GM19452 (cell line): ENCODE measurements at regions not wholly inside any gene's neighbourhood (a gene's known extent, or its start where the extent isn't known, plus 50 kb on each side); places are given as distances from the start of the nearest gene placed in this dataset.

Experiments
- ATAC-seq: cut with Tn5 transposase; IDR thresholded peaks from one replicate; pipeline ENCODE4 v1.9.1; 2021; ENCODE audit not compliant: unreplicated experiment

DNA sequence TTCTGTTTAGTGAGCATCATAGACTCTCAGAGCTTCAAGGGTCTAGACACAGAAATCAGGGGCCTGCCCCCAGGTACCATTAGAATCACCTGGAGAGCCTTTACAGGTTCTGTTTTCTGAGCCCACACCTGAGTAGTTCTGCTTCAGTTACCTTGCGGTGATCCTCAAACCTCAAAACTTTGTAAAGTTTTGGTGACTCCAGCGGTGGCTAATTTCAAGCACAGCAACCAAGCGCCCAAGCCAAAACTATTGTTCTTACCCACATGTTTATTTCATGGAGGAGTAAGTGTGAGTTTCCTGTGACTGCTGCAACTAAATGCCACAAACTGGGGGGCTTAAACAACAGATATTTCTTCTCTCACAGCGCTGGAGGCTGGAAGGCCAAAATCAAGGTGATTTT, 108.9 kb downstream of the FOXD1 start:
- ATAC-seq: no peak

DNA sequence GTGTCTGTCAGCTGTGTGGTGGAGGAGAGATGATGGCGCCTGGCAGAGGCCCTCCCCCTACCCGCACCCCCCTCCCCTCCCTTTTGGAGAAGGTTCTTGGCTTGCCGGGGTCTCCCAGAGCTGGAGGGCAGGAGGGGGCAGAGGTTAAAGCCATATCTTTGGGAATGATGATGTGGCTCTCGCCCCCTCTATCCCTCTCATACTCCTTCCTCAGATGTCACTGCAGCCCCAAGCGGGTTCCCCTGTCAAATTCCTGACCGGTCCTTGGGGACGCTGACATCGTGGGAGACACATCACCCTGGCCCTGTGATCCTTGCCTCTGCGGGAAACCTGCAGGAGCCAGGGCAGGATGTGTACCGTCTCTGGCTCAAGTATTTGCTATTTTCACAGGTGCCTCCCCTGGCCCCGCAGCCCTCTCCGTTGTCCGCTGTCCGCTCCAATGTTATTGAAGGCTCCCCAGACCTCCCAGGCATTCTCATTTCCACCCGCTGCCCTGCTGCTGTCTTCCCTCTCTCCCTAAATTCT, 109.5 kb downstream of the FOXD1 start:
- ATAC-seq: no peak

DNA sequence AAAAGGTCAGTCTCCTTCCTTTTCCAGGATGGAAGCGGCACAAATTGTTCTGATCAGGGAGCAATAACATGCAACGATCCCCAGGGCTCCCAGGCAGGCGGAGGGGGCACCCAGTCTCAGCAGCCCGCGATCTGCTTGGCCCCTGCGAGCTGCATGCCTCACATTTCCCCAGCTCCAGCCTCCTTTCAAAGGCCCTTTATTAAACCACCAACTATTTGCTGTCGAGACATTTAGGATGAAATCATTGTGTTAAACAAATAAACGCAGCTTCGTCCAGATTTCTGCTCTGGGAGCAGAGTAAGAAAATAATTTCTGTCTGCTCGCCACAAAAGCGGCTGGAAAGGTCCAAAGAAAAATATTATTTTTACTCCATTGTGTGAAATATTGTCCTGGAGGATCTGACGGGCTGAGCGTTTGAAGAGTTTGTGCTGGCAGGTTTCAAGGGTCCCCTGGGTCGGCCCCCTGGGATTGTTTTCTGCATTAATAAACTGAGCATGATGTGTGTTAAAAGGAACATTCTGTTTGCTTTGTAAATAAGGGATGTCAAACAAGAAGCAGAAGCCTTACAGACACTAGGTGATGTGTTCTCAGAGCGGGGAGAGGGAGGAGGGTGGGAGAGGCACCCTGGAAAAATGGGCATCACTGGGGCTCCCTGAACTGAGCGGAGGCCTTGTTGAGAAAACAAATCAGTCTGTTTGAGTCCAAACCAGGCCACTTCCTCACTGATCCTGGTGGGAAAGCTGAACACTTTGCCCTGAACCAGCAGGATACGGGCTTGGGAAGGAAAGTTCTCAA, 110.1 kb downstream of the FOXD1 start:
- ATAC-seq: no peak

DNA sequence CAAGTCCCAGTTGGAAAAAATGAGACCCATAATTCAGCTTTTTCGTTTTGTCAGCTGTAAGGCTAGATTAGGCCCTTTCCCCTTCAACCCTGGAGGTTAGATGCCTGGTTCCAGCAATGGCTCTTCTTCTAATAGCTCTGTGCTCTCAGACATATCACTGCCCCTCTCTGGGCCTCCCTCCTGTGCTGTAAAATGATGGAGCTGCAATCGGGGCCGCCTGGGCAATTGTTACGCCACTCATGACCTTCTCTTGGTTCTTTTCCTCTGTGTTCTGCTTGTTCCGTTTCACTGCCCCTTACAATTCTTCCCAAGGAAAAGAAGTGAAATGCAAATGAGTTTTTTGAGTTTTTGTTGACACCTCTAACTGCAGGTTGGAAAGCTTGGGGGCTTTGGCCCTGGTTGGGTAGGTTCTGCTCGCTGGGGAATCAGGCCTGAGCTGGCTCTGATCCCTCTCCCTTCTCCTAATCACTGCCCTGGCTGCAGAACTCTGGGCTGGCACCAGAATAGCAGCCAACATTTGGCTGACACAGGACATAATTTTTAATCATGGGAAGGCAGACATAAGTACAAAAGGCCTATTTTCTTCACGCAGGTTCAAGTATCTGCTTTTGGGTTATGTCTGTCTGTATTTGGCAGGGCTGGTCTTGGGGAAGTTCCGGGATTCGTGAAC, 110.9 kb downstream of the FOXD1 start:
- ATAC-seq: no peak

DNA sequence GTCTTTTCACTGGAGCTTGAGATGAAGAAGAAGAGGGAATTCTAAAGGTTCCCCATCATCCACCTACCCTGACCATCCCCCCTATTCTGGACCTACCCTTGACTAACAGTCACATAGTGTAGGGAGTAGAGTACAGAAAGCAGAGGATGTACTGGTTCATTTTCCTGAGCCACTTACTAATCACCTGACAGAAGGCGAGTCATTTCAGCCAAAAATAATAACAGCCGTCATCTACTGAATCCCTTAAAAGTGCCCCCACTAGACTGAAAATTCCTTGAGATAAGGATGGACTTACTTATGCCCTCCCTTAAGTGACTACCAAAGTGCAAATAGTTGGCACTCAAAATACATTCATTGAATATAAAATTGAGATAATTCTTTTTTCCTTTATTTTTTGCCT, 112.2 kb downstream of the FOXD1 start:
- no peak for ATAC-seq

DNA sequence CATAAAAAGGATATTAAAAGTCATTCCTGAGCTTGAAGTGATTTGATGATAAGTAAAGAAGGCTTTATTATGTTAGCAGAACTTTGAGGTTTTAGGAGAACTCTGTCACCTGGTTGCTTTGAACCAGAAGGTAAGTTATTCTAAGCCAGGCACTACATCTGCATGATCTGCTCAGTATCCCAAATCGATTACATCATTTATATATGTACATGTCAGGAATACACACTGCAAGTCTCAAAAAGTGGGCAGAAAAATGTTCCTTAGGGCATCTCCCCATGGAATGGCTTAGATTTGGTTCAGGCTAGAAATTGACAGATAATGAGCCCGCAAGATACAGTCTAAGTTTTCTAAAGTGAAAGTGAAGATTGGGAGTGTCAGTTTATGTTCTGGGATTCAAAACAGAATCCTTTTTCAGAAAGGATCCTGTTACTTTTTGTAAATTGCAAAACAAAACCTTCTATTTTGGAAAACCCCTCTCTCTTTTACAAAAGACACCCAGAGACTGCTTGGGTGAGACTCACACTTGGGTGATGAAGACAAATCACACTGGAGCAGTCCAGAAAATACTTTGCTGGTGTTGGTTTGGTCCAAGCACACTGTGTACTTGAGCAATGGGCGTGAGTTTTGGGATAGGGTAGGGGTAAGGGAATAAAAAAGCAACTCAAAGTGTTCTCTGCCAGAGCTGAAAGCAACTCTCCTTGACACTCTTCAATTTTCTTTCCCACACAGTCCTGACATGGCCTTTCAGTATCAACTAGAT, 114.5 kb downstream of the FOXD1 start:
- ATAC-seq: no peak

DNA sequence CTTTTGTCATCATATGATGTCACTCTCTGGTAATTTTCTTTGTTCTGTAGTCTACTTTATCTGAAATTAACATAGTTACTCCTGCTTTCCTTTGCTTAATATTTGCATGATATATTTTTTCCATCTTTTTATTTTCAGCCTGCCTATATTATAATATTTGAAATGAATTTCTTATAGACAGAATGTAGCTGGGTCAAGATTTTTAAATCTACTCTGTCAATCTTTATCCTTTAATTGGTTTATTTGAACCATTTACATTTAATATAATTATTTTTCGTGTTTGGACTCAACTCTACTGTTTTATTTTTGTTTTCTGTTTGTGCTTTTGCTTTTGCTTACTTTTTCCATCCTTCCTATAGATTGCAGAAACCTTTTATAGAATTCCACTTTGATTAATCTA, 118.0 kb downstream of the FOXD1 start:
- ATAC-seq: no peak

DNA sequence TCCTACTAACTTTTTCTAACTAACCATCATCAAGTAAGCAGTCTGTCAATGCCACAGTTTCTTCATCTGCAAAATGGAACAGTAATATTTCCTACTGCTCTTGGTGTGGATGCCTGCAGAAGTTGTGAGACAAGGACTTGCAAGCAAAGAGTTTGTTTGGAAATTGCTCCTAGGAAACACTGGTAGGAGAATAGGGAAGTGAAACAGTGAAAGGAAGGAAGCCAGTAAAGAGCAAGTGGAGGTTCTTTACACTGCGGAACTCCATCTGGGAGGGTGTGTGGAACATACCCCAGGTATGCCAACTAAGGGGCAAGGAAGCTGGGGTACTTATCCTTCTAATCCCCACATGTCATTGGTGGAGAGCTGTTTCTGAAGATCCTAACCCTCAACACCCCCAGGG, 119.9 kb downstream of the FOXD1 start:
- ATAC-seq: no peak

DNA sequence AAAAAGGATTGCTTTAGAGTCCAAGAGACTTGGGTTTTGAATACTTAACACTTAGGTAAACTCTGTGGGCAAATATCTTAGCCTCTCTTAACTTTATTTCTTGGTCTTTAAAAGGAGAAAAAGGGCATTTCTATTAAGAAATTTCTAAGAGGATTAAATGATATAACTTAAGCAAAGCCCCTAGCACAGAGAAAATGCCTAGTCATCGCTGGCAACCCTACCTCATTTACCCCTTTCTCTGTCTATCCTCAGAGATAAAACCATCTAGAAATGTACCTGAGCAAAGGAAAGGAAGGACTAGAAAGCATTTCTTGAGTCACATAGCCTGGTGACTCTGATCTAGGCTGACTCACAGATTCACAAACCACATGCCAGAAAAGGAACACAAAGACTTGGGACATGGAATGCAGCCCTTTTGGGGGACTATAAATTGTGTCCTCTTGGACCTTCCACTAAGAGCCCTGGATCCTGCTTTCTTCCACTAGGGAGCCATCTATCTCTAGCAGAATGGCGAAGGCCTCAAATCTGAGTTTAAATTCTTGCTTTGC, 120.6 kb downstream of the FOXD1 start:
- no peak for ATAC-seq

DNA sequence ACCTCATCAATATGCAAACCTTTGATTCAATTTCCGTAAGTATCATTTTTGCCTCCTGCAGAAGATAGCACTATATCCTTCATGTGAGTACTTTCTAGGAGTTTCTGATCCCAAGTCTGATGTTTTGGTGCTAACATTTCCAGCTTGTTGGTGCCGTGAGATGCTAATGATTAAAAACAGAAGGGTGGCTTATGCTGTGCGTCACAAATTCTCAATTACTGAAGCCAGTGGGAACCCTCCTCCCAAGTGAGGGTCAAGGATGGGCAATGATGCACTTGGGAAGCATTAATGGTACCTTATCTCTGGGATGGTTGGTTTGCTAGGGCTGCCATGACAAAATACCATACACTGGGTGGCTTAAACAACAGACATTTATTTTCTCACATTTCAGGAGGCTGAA, 123.0 kb downstream of the FOXD1 start:
- no peak for ATAC-seq

DNA sequence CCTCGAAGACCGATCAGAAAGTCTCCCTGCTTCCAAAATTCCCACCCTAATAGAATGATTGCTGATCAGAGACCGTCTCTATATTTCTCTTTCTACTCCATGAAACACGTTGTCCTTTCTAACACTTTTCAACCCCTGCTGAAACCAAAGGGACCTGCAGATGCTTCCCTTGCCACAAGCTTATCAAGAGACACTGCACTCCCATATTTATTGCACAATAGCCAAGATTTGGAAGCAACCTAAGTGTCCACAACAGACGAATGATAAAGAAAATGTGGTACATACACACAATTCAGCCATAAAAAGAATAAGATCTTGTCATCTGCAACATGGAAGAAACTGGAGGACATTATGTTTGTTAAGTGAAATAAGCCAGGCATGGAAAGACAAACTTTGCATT, 125.1 kb downstream of the FOXD1 start:
- ATAC-seq: no peak

DNA sequence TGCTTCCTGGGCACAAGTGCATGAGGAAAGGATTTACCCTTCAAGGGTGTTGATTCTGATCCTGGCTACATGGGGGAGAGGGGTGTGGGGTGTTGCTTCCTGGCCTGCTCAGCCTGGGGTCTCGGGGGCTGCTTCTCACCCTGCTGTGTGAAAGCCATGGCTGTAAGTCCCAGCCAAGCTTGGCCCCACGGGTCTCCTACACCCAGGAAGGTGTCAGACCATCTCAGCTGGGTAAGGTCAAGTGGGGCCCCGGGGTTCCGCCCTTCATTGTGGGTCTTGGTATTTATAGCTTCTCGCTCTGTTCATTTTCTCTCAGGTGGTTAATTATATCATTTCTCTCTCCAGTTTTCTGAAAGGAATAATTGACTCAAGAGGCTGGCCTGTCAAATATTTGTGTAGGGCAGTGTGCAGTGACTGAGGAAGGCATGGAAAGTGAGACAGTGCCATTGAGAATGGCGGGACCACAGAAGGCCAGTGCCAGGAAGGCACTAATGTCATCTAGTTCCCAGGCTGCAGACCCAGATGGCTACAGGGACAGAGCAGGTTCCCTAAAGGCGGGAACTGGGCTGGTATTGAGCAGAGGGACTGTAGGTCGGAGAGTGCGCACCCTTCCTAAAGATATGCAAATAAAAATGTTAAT, 126.0 kb downstream of the FOXD1 start:
- no peak for ATAC-seq

DNA sequence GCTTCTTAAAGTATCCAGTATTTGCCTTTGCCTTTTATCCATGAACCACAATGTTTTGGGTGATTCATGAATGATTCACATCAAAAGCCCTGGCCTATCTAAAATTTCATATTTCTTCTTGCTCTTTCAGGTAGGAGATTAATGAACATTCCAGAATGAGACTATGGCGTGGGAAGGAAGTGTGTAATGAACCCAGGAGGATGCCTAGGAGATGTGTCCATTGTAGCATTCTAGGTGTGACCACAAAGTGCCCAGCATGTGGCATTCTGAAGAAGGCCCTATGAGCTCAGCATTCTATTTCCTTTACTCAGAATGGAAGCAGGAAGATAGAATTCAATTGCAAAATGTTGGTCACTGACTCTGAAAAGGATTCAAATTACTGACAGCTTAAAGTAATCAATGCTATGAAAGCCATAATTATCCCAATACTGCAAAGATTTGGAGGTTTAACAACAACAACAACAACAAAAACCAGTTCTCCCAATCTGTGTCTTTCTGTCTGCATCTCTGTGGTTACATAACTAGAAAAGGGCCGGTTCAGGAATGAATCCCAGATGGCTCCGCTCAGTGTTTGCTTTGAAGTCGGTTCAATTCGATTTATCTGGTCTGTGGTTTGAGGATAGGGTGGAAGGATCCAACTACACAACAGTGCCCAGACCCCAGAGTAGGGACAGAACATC, 126.7 kb downstream of the FOXD1 start:
- ATAC-seq: no peak

DNA sequence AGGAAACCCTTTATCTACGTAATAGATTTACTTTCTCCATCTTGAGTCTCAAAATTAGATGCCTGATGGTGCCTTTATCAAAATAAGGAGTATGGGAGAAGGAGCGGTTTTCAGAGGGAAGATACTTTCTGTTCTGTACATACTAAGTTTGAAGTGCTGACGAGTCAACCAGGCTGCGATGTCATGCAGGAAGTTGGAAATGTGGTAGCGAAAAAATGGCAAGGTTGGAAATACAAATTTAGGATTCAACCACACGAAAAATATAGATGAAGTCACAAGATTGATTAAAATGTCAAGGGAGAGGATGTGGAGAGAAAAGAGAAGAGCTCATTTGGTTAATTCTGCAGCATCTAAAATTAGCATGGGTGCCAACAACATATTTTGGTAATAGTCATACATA, 129.5 kb downstream of the FOXD1 start:
- ATAC-seq: no peak

DNA sequence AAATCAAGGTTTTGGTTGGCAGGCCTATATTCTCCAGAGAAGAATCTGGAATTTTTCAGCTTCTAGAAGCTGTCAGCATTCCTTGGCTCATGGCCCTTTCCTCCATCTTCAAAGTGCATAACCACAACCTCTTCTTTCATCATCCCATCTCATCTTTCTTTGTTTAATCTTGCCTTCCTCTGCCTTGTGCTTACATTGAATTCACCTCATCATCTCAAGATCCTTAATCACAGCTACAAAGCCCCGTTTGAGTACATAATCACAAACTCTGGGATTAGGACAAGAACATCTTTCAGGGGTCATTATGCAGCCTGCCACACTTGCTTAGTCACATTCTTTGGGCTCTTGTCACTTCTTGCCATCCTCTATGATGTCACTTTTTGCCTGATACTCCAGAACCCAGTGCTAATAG, 130.3 kb downstream of the FOXD1 start:
- ATAC-seq: no peak

DNA sequence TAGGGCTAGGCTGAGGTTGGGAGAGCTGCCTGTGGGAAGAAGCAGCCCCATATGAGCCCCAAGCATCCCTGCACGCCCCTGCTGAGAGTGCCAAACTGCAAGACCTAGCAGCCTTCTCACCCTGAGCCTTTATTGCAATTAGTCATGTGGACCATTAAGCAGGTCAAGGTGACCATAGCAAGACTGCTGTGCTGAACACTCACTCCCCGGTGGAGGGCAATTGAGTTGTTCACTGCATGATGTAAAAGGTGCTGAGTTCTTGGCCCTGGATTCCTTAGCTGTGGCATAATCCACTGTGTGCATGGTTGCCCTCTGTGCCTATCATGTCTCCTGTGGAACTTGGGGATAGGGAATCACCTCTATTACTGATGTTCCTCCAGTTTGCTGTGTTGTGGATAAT, 131.1 kb downstream of the FOXD1 start:
- ATAC-seq: no peak

DNA sequence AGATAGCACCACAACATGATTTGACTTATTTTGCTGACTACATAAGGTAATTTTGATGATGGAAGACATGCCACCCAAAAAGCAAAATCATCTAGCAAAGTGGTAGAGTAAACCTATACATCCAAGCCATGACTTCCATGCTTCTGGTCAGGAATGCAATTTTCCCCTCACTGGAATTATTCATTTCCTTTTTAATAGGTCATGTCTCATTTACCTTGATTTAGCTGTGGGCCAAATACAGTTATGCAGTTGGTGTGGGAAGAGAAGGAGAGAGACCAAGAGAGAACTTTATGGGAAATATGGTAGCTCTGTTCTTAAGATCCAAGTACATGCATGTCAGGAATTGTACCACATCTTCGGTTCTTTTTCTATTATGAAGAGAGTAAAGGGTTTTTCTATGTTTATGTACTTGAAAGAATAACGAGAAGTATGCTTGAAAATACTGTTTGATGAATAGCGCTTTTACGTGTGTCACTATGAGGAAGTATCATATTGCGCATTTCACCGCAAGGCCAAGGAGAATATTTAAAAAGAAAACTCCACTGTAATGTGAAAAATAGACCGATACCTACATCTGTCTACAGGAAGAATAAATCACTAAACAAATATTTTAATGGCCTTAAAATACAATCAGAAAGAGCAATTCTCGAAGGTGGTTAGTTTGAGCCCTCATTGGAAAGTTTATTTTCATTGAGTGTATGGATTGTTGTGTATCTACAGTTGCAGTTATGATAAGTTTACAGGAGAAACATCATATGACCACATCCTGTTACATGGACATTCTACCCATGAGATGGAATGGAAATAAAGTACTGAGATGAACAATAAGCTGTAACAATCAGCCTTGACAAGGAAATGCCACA, 134.0 kb downstream of the FOXD1 start:
- ATAC-seq: no peak

DNA sequence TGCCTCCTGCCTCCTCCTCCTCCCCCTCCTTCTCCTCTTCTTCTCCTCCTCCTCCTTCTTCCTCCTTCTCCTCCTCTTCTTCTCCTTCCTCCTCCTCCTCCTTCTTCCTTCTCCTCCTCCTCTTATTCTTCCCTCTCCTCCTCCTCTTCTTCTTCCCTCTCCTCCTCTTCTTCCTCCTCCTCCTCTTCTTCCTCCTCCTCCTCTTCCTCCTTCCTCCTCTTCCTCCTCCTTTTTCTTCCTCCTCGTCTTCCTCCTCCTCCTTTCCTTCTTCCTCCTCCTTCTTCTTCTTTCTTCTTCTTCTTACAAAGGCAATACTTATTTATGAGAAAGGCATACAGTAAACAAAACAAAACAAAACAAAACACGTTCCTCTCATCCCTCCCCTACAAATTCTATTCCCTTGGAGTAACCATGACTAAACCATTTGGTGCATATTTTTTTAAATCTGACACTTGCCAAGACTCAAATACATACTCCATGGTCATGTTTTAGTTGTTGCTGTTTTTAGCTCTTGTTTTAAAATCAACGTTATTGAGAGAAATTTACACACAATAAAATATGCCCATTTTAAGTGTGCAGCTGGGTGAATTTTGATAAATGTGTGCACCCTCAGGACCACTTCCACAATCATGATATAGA, 135.6 kb downstream of the FOXD1 start:
- ATAC-seq: no peak
